SK-N-MC (cell line): ENCODE measurements at regions not wholly inside any gene's neighbourhood (a gene's known extent, or its start where the extent isn't known, plus 50 kb on each side); places are given as distances from the start of the nearest gene placed in this dataset.

Experiments used
- EZH2 ChIP-seq: fragments of 200-600 bp; sonication (generic); IDR thresholded peaks from one replicate; pipeline ENCODE4 v1.6.1; 2017; ENCODE audit warnings: antibody characterized with exemption
- POLR2AphosphoS5 ChIP-seq: IDR thresholded peaks from 2 replicates; pipeline ENCODE4 v1.6.1; 2012; ENCODE audit warnings: mild to moderate bottlenecking, low read depth, low read length, borderline replicate concordance

- TF ChIP-seq POLR2AphosphoS5 (no peak), EZH2 (no peak)
These were observed 104.1 kb upstream of the OTOS start for GRCh38 chr2:240244543-240244942.
